ENCODE measurements at regions not wholly inside any gene's neighbourhood (a gene's known extent, or its start where the extent isn't known, plus 50 kb on each side); places are given as distances from the start of the nearest gene placed in this dataset.

- no peak overlapping the region for H3K4me3 ChIP-seq (ENCODE audit: low read length)
- DNase-seq (ENCODE audit: low read depth): no peak
- TF ChIP-seq CTCF (IDR thresholded peaks at IDR 0.05; ENCODE audit: insufficient read depth, low read depth, low read length, missing control alignments): no peak
These were observed 62.1 kb downstream of the VCX3A start for GRCh38 chrX:6472652-6473342.

- no peak for DNase-seq (ENCODE audit: low read depth)
- no peak for TF ChIP-seq CTCF (IDR thresholded peaks at IDR 0.05; ENCODE audit: insufficient read depth, low read depth, low read length, missing control alignments)
- no peak overlapping the region for H3K4me3 ChIP-seq (ENCODE audit: low read length)
These were observed 66.2 kb downstream of the VCX3A start for GRCh38 chrX:6468706-6469105.

GRCh38 chrX:6465756-6466155 is 69.2 kb downstream of the VCX3A start:
- H3K4me3 ChIP-seq (ENCODE audit: low read length): no peak overlapping the region
- DNase-seq (ENCODE audit: low read depth): no peak
- no peak for TF ChIP-seq CTCF (IDR thresholded peaks at IDR 0.05; ENCODE audit: insufficient read depth, low read depth, low read length, missing control alignments)

- no peak for DNase-seq (ENCODE audit: low read depth)
- no peak for TF ChIP-seq CTCF (IDR thresholded peaks at IDR 0.05; ENCODE audit: insufficient read depth, low read depth, low read length, missing control alignments)
- H3K4me3 ChIP-seq (ENCODE audit: low read length): no peak overlapping the region
These were observed 70.2 kb downstream of the VCX3A start for GRCh38 chrX:6464726-6465125.

- TF ChIP-seq CTCF (IDR thresholded peaks at IDR 0.05; ENCODE audit: insufficient read depth, low read depth, low read length, missing control alignments): no peak
- no peak for DNase-seq (ENCODE audit: low read depth)
- H3K4me3 ChIP-seq (ENCODE audit: low read length): no peak overlapping the region
These were observed 73.9 kb downstream of the VCX3A start for GRCh38 chrX:6460893-6461490.

GRCh38 chrX:6456196-6456595 is 78.7 kb downstream of the VCX3A start:
- TF ChIP-seq CTCF (IDR thresholded peaks at IDR 0.05; ENCODE audit: insufficient read depth, low read depth, low read length, missing control alignments): no peak
- no peak overlapping the region for H3K4me3 ChIP-seq (ENCODE audit: low read length)
- DNase-seq (ENCODE audit: low read depth): no peak

- no peak for TF ChIP-seq CTCF (IDR thresholded peaks at IDR 0.05; ENCODE audit: insufficient read depth, low read depth, low read length, missing control alignments)
- no peak overlapping the region for H3K4me3 ChIP-seq (ENCODE audit: low read length)
- DNase-seq (ENCODE audit: low read depth): no peak
These were observed 85.0 kb downstream of the VCX3A start for GRCh38 chrX:6449946-6450345.

Data from epithelial cell of esophagus (primary cell).